AG04449 (cell line): ENCODE measurements at regions not wholly inside any gene's neighbourhood (a gene's known extent, or its start where the extent isn't known, plus 50 kb on each side); places are given as distances from the start of the nearest gene placed in this dataset.

Experiments used
- CTCF ChIA-PET: fragments of 350-600 bp; formaldehyde crosslinking; extraction: SDS; loops from one replicate; lab custom pipeline; 2021; ENCODE audit warnings: antibody characterized with exemption; lab: Yijun Ruan, JAX
- POLR2A ChIA-PET: fragments of 400-600, 350-600 bp; formaldehyde crosslinking; extraction: SDS; loops from one replicate; lab custom pipeline; 2020; ENCODE audit warnings: antibody characterized with exemption, inconsistent platforms; lab: Yijun Ruan, JAX
- DNase-seq: peaks from one replicate; pipeline ENCODE4 v3.0.0-alpha.2; 2010; ENCODE audit warnings: low read depth, low spot score
- H3K4me3 ChIP-seq: 2 replicates; pipeline ENCODE4 v1.5.1; 2011; ENCODE audit warnings: low read depth, mild to moderate bottlenecking, control low read depth, low read length
- TF ChIP-seq, protein P1 (sequence below): IDR thresholded peaks from one replicate; pipeline ENCODE4 v1.5.1; 2011; ENCODE audit warnings: mild to moderate bottlenecking, moderate library complexity, low read length, control low read depth, inconsistent platforms; ENCODE audit not compliant: insufficient read depth; ENCODE audit errors: missing control alignments

GRCh38 chr12:65526311-65526710 lies 247.8 kb downstream of the MSRB3 start:
- ChIA-PET POLR2A (interaction anchor here (0.9 to 2.3 kb wide), 6 partner anchors 10 to 518 kb away, joined by 3 to 23 read pairs (median 6); no protein-coding TSS in a partner anchor), CTCF (interaction anchor here (1.0 to 1.2 kb wide), 3 partner anchors 8 to 190 kb away, joined by 3 to 4 read pairs (median 4); no protein-coding TSS in a partner anchor)
- TF ChIP-seq, protein P1, sequence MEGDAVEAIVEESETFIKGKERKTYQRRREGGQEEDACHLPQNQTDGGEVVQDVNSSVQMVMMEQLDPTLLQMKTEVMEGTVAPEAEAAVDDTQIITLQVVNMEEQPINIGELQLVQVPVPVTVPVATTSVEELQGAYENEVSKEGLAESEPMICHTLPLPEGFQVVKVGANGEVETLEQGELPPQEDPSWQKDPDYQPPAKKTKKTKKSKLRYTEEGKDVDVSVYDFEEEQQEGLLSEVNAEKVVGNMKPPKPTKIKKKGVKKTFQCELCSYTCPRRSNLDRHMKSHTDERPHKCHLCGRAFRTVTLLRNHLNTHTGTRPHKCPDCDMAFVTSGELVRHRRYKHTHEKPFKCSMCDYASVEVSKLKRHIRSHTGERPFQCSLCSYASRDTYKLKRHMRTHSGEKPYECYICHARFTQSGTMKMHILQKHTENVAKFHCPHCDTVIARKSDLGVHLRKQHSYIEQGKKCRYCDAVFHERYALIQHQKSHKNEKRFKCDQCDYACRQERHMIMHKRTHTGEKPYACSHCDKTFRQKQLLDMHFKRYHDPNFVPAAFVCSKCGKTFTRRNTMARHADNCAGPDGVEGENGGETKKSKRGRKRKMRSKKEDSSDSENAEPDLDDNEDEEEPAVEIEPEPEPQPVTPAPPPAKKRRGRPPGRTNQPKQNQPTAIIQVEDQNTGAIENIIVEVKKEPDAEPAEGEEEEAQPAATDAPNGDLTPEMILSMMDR = no peak
- no peak overlapping the region for H3K4me3 ChIP-seq
- no peak for DNase-seq

GRCh38 chr12:65528127-65528526 lies 249.6 kb downstream of the MSRB3 start:
- no peak for DNase-seq
- no peak overlapping the region for H3K4me3 ChIP-seq
- CTCF ChIA-PET = no interaction called here
- TF ChIP-seq, protein P1 = no peak
- POLR2A ChIA-PET = no interaction called here

DNA sequence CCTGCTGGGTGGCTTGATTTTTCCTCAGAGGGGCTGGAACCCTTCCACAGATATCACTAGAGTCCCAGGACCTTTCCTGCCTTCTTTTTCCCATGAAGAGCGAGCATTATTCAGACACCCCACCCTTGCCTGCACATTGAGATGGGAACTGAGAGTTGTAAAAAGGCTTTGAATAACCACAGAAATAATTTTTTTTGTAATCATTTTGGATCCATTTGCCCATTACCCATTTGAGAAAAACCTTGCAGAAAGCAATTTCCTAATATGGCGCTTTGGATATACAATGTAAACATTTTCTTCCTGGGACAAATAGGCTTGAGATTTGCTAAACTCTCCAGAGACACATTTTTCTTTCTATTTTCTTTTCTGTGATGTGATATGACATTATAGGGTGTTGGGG lies 250.6 kb downstream of the MSRB3 start:
- TF ChIP-seq, protein P1 = no peak
- ChIA-PET POLR2A (no interaction called here), CTCF (interaction anchor here (0.8 kb wide), 1 partner anchor 215 kb away, joined by 3 read pairs; no protein-coding TSS in a partner anchor)
- no peak for DNase-seq
- no peak overlapping the region for H3K4me3 ChIP-seq

GRCh38 chr12:65529771-65530435 lies 251.4 kb downstream of the MSRB3 start:
- TF ChIP-seq, protein P1 = no peak
- POLR2A ChIA-PET = no interaction called here
- H3K4me3 ChIP-seq = no peak overlapping the region
- DNase-seq = no peak
- CTCF ChIA-PET = interaction anchor here (1.7 kb wide), 1 partner anchor 73 kb away, joined by 3 read pairs; no protein-coding TSS in a partner anchor

DNA sequence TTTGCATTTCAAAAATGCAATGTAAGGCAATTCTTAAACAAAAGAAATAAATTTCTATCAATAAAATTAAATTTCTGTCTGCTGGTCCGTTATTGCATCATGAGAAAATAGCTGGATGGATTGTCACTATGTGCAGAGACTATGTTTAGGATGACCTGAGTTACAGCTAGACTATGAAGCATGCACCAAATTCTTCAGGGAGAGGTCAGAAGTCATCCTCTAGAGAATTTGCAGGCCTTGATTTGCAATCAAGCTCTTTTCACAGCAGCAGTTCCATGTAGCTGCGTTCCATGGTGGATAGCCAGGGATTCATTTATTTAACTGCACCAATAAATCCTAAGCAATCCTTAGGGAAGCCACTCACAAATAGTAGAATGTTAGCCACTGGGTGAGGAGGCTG lies 253.7 kb downstream of the MSRB3 start:
- ChIA-PET CTCF (interaction anchor here (0.8 to 1.5 kb wide), 3 partner anchors 12 to 32 kb away, joined by 3 to 5 read pairs (median 3); no protein-coding TSS in a partner anchor), POLR2A (interaction anchor here (0.8 to 1.4 kb wide), 5 partner anchors 34 to 293 kb away, joined by 3 read pairs; partner anchors contain the start of gene HMGA2)
- TF ChIP-seq, protein P1 = no peak
- peak; percentile 82 for DNase-seq
- H3K4me3 ChIP-seq = no peak overlapping the region

- POLR2A ChIA-PET = interaction anchor here (0.6 to 1.4 kb wide), 5 partner anchors 38 to 292 kb away, joined by 3 to 4 read pairs (median 3); partner anchors contain the start of gene HMGA2
- H3K4me3 ChIP-seq = no peak overlapping the region
- TF ChIP-seq, protein P1 = no peak
- CTCF ChIA-PET = interaction anchor here (0.6 to 1.5 kb wide), 3 partner anchors 13 to 503 kb away, joined by 3 to 5 read pairs (median 3); no protein-coding TSS in a partner anchor
- DNase-seq = peak; percentile 80
Observed at GRCh38 chr12:65532764-65533163, 254.3 kb downstream of the MSRB3 start.
